Lower leg skin (tissue), 3 donors: ENCODE measurements at regions not wholly inside any gene's neighbourhood (a gene's known extent, or its start where the extent isn't known, plus 50 kb on each side); places are given as distances from the start of the nearest gene placed in this dataset.

Experiments
- POLR2A ChIP-seq, 2 donors: fragments of 450-650 bp; IDR thresholded peaks; one replicate each; pipeline ENCODE4 v1.6.1; 2016 to 2017; ENCODE audit warnings: antibody characterized with exemption in 2 of 2, mild to moderate bottlenecking in 1 of 2, moderate library complexity in 1 of 2
- TF ChIP-seq, protein P1 (sequence below), 3 donors: fragments of 450-650 bp; IDR thresholded peaks; one replicate each; pipeline ENCODE4 v1.5.1; 2016; ENCODE audit warnings: antibody characterized with exemption in 3 of 3, mild to moderate bottlenecking in 3 of 3, moderate library complexity in 2 of 3

DNA sequence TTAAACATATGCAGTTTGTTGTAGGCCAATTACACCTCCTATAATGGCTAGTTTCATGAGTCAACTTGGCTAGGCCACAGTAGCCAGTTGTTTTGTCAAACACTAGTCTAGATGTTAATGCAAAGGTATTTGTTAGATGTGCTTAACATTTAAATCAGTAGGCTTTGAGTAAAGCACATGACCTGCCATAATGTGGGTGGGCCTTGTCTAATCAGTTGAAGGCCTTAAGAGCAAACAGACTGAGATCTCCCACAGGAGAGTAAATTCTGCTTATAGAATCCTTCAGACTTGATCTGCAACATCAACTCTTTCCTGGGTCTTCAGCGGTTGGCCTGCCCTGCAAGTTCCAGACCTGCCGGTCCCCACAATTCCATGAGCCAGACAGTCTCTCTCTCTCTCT, 1345.9 kb downstream of the BRD1 start:
- TF ChIP-seq, protein P1, sequence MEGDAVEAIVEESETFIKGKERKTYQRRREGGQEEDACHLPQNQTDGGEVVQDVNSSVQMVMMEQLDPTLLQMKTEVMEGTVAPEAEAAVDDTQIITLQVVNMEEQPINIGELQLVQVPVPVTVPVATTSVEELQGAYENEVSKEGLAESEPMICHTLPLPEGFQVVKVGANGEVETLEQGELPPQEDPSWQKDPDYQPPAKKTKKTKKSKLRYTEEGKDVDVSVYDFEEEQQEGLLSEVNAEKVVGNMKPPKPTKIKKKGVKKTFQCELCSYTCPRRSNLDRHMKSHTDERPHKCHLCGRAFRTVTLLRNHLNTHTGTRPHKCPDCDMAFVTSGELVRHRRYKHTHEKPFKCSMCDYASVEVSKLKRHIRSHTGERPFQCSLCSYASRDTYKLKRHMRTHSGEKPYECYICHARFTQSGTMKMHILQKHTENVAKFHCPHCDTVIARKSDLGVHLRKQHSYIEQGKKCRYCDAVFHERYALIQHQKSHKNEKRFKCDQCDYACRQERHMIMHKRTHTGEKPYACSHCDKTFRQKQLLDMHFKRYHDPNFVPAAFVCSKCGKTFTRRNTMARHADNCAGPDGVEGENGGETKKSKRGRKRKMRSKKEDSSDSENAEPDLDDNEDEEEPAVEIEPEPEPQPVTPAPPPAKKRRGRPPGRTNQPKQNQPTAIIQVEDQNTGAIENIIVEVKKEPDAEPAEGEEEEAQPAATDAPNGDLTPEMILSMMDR (IDR thresholded peaks at IDR 0.05): no peak
- no peak for TF ChIP-seq POLR2A (IDR thresholded peaks at IDR 0.05)
